ENCODE measurements at regions not wholly inside any gene's neighbourhood (a gene's known extent, or its start where the extent isn't known, plus 50 kb on each side); places are given as distances from the start of the nearest gene placed in this dataset.

- DNase-seq (ENCODE audit: low read depth): no peak
- POLR2A ChIA-PET: interaction anchor here (0.5 kb wide), 1 partner anchor 256 kb away, joined by 8 read pairs; no protein-coding TSS in a partner anchor
Observed at GRCh38 chr10:93219347-93219746, 145.7 kb downstream of the CYP26A1 start.

DNA sequence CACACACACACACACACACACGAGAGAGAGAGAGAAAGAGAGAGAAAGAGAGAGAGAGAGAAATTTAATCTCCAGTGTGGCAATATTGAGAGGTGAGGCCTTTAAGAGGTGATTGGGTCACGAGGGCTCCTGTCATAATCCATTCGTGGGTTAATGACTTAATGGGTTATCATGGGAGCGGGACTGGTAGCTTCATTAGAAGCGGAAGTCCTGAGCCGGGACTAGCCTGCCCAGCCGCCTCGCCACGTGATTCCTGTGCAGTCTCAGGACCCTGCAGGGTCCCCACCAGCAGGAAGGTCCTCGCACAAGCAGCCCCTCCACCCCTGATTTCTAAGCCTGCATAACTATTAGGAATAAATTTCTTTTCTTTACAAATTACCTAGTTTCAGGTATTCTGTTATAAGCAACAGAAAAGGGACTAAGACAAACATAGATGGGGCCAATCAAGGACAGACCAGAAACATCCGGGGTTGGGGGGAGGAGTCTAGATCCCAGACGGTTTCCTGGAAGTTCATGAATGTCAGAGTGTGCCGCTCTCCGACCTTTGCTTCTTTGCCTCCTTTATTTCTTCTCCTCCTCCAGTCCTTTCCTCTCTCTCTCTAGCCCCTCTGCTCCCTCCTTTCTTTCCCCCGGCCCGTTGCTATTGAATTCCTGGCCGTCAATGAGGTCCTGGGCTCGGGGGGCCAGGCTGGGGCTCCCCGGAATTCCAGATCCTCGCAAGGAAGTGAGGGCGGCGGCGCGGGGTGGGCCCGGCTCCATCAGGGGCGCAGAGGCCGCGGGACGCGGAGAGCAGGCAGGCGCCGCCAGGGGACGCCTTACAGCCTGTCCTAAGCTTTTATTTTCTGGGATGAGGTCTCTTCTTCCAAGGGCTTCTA is 146.8 kb downstream of the CYP26A1 start:
- no peak for DNase-seq (ENCODE audit: low read depth)
- POLR2A ChIA-PET: interaction anchor here (0.6 kb wide), 1 partner anchor 216 kb away, joined by 3 read pairs; no protein-coding TSS in a partner anchor
- CTCF ChIA-PET: no interaction called here
- Histone ChIP-seq H3K36me3 (ENCODE audit: control insufficient read depth, insufficient read depth, low read length) (no peaks in the 10 kb centered on the region), H3K27me3 (ENCODE audit: control insufficient read depth, insufficient read depth, low read length) (peaks cover 4% of the 10 kb centered on the region; the same call in 1 of the 2 replicates), H3K4me3 (ENCODE audit: low read depth, low read length) (no peak overlapping the region)
- no peak for TF ChIP-seq CTCF (IDR thresholded peaks at IDR 0.05; ENCODE audit: insufficient read depth, low read depth, low read length)

More at GRCh38 chr10:93219347-93219746, 145.7 kb downstream of the CYP26A1 start:
- H3K27me3 ChIP-seq (ENCODE audit: control insufficient read depth, insufficient read depth, low read length): peaks cover 4% of the 10 kb centered on the region; the same call in 1 of the 2 replicates
- no peaks in the 10 kb centered on the region for H3K36me3 ChIP-seq (ENCODE audit: control insufficient read depth, insufficient read depth, low read length)
- no peak for TF ChIP-seq CTCF (IDR thresholded peaks at IDR 0.05; ENCODE audit: insufficient read depth, low read depth, low read length)
- H3K4me3 ChIP-seq (ENCODE audit: low read depth, low read length): no peak overlapping the region
- CTCF ChIA-PET: interaction anchor here (0.6 kb wide), 1 partner anchor 55 kb away, joined by 3 read pairs; no protein-coding TSS in a partner anchor

- no peak overlapping the region for H3K4me3 ChIP-seq (ENCODE audit: low read depth, low read length)
- H3K27me3 ChIP-seq (ENCODE audit: control insufficient read depth, insufficient read depth, low read length): peaks cover 4% of the 10 kb centered on the region; the same call in 1 of the 2 replicates
- no peak for TF ChIP-seq CTCF (IDR thresholded peaks at IDR 0.05; ENCODE audit: insufficient read depth, low read depth, low read length)
- DNase-seq (ENCODE audit: low read depth): no peak
- no peaks in the 10 kb centered on the region for H3K36me3 ChIP-seq (ENCODE audit: control insufficient read depth, insufficient read depth, low read length)
- ChIA-PET POLR2A (no interaction called here), CTCF (no interaction called here)
Observed at GRCh38 chr10:93221171-93221496, 147.4 kb downstream of the CYP26A1 start.

DNA sequence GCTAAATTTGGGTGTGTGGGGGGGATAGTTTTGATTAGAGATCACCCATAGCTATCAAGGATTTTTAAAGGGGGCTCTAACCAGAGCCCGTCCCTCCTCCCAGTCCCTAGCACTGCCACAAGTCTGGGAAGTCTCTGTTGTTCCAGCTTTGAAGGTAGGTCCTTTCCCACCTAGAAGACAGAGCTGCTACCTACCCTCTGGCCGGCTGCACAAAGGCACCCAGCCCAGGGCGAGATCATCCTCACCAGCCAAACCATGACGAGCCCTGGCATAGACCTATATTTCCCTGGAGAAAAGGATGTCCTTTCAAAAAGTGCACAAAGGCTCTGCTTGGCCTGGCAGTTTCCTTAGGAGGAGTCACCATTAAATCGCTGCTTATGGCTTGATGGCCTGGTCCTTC is 147.8 kb downstream of the CYP26A1 start:
- Histone ChIP-seq H3K27me3 (ENCODE audit: control insufficient read depth, insufficient read depth, low read length) (peaks cover 4% of the 10 kb centered on the region; the same call in 1 of the 2 replicates), H3K4me3 (ENCODE audit: low read depth, low read length) (no peak overlapping the region), H3K36me3 (ENCODE audit: control insufficient read depth, insufficient read depth, low read length) (no peaks in the 10 kb centered on the region)
- TF ChIP-seq CTCF (IDR thresholded peaks at IDR 0.05; ENCODE audit: insufficient read depth, low read depth, low read length): no peak
- ChIA-PET POLR2A (no interaction called here), CTCF (interaction anchor here (1.0 to 1.8 kb wide), 2 partner anchors 13 to 106 kb away, joined by 3 to 5 read pairs; no protein-coding TSS in a partner anchor)
- DNase-seq (ENCODE audit: low read depth): no peak

- no peaks in the 10 kb centered on the region for H3K36me3 ChIP-seq (ENCODE audit: control insufficient read depth, insufficient read depth, low read length)
- ChIA-PET CTCF (interaction anchor here (0.8 to 1.8 kb wide), 4 partner anchors 12 to 106 kb away, joined by 3 to 5 read pairs (median 4); no protein-coding TSS in a partner anchor), POLR2A (no interaction called here)
- no peak overlapping the region for H3K4me3 ChIP-seq (ENCODE audit: low read depth, low read length)
- no peak for DNase-seq (ENCODE audit: low read depth)
- TF ChIP-seq CTCF (IDR thresholded peaks at IDR 0.05; ENCODE audit: insufficient read depth, low read depth, low read length): no peak
- peaks cover 4% of the 10 kb centered on the region; the same call in 1 of the 2 replicates for H3K27me3 ChIP-seq (ENCODE audit: control insufficient read depth, insufficient read depth, low read length)
Observed at GRCh38 chr10:93222211-93222754, 148.6 kb downstream of the CYP26A1 start.

Measured in BJ (cell line).